ENCODE measurements at regions not wholly inside any gene's neighbourhood (a gene's known extent, or its start where the extent isn't known, plus 50 kb on each side); places are given as distances from the start of the nearest gene placed in this dataset.
"Not testable (repeated sequence)": the region's sequence is repeated elsewhere in the genome, so short reads cannot be mapped to it uniquely, and the experiment has no call there.

DNA sequence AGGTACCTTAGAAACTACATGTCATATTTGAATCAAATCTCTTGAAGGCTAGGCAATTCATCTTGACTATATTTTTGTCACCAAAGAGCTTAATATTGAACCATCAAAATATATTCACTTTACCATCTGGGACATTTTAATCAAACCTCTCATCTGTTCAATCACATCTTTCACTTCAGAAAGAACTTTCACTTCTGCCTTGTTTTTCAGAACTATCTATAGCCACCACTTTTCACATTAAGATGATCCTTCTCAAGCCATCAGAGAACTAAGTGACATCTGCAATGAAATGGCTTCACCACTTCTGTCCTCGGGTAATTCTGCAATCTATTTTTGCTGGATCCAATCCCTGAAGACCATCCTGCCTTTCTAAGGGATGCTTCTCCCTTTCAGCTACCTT is 57.8 kb downstream of the OR2B2 start:
- Histone ChIP-seq H3K27ac (no peak overlapping the region), H3K27me3 (no peaks in the 10 kb centered on the region), H3K4me1 (no peaks in the 10 kb centered on the region), H3K9me3 (no peaks in the 10 kb centered on the region), H3K4me3 (no peak overlapping the region), H3K36me3 (no peaks in the 10 kb centered on the region)
- TF ChIP-seq POLR2A (IDR thresholded peaks at IDR 0.05): no peak
- TF ChIP-seq, protein P1, sequence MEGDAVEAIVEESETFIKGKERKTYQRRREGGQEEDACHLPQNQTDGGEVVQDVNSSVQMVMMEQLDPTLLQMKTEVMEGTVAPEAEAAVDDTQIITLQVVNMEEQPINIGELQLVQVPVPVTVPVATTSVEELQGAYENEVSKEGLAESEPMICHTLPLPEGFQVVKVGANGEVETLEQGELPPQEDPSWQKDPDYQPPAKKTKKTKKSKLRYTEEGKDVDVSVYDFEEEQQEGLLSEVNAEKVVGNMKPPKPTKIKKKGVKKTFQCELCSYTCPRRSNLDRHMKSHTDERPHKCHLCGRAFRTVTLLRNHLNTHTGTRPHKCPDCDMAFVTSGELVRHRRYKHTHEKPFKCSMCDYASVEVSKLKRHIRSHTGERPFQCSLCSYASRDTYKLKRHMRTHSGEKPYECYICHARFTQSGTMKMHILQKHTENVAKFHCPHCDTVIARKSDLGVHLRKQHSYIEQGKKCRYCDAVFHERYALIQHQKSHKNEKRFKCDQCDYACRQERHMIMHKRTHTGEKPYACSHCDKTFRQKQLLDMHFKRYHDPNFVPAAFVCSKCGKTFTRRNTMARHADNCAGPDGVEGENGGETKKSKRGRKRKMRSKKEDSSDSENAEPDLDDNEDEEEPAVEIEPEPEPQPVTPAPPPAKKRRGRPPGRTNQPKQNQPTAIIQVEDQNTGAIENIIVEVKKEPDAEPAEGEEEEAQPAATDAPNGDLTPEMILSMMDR (IDR thresholded peaks at IDR 0.05): no peak
- 78 to 94% methylated on average over 1 of the region's 1 CpG for WGBS, 2 donors
- DNase-seq: no peak
- intact Hi-C loops (cut with DNase I): no loop called here

DNA sequence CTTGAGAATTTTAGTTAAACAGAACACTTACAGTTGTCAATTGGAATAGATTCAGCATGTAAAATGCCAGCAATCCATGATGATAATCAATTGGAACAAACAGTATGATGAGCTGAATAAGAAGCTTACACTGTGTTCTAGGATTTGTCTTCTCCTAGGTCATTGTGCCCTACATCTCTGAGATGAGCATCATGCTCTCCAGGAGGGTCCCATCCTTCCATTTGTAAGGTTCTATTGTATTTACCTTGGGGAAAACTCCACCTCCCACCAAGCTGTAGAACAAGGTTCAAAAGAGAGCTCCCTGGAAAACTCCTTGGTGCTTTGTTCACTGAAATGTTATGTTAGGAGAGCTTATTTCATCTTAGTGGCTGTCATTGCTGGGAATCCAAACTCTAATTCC is 60.8 kb downstream of the OR2B2 start:
- intact Hi-C loops (cut with DNase I): no loop called here
- Histone ChIP-seq H3K36me3 (no peaks in the 10 kb centered on the region), H3K27me3 (peaks cover 0 to 5% (median 0%) of the 10 kb centered on the region in 4 donors), H3K4me3 (no peak overlapping the region), H3K27ac (no peak overlapping the region), H3K4me1 (no peaks in the 10 kb centered on the region), H3K9me3 (no peaks in the 10 kb centered on the region)
- no peak for DNase-seq
- TF ChIP-seq, protein P1 (IDR thresholded peaks at IDR 0.05): no peak
- TF ChIP-seq POLR2A (IDR thresholded peaks at IDR 0.05): no peak

DNA sequence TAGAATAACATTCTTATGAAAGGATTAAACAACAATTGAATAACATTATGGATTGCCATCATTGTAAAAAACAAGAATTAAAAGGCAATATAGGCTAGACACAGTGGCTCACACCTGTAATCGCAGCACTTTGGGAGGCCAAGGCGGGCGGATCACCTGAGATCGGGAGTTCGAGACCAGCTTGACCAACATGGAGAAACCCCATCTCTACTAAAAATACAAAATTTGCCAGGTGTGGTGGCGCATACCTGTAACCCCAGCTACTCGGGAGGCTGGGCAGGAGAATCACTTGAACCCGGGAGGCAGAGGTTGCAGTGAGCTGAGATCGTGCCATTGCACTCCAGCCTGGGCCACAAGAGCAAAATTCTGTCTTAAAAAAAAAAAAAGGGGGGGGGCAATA is 63.2 kb downstream of the OR2B2 start:
- 93 to 97% methylated on average over 9 of the region's 9 CpGs for WGBS, 2 donors
- DNase-seq; H3K36me3 ChIP-seq; H3K27ac ChIP-seq; H3K4me1 ChIP-seq; intact Hi-C loops (cut with DNase I); H3K4me3 ChIP-seq; H3K9me3 ChIP-seq; H3K27me3 ChIP-seq: not testable (repeated sequence)

DNA sequence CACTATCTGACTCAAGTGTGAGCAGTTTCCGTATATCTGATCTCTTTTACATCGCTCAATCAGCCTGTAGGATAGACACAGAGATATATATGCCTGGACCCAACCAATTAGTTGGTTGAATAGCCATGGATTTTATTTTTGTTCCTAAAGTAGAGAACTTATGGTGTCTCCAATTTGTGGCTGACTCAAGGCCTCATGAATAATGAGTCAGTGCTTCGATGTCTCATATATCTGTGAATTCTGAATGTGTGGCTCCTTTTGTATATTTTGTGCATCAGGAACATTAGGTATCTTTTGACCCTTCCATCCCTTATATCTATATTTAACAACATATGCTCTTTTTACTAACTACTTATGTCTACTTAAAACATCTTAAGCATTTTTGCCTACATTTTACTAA is 64.5 kb downstream of the OR2B2 start:
- Histone ChIP-seq H3K4me1 (no peaks in the 10 kb centered on the region), H3K9me3 (no peaks in the 10 kb centered on the region), H3K4me3 (no peak overlapping the region), H3K27ac (no peak overlapping the region), H3K36me3 (no peaks in the 10 kb centered on the region), H3K27me3 (peaks cover 0 to 5% (median 0%) of the 10 kb centered on the region in 4 donors)
- 88 to 94% methylated on average over 3 of the region's 3 CpGs for WGBS, 2 donors
- intact Hi-C loops (cut with DNase I): no loop called here
- no peak for TF ChIP-seq POLR2A (IDR thresholded peaks at IDR 0.05)
- TF ChIP-seq, protein P1 (IDR thresholded peaks at IDR 0.05): no peak
- DNase-seq: no peak

DNA sequence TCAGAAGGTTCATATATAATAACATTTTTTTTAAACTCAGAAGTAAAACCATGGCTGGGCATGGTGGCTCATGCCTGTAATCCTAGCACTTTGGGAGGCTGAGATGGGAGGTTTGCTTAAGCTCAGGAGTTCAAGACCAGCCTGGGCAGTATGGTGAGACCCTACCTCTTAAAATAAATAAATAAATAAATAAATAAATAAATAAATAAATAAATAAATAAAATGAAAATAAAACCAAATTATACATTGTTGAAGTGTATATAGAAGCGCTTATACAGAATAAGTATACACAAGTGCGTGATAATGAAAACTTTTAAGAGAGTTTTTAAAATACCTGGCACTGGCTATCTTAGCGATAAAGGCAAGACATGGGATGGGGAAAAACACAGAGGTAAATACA is 71.6 kb downstream of the OR2B2 start:
- TF ChIP-seq, protein P1 (IDR thresholded peaks at IDR 0.05): no peak
- TF ChIP-seq POLR2A (IDR thresholded peaks at IDR 0.05): no peak

More for the DNA sequence above, 71.6 kb downstream of the OR2B2 start:
- DNase-seq: no peak
- Histone ChIP-seq H3K36me3 (no peaks in the 10 kb centered on the region), H3K4me3 (no peak overlapping the region), H3K9me3 (no peaks in the 10 kb centered on the region), H3K27me3 (no peaks in the 10 kb centered on the region), H3K27ac (no peak overlapping the region), H3K4me1 (peaks cover 8 to 34% (median 11%) of the 10 kb centered on the region in 3 donors)
- WGBS, 2 donors: 98% methylated on average over 3 of the region's 3 CpGs
- intact Hi-C loops (cut with DNase I): no loop called here

Data from esophagus squamous epithelium (tissue), 5 donors.